ENCODE measurements at regions not wholly inside any gene's neighbourhood (a gene's known extent, or its start where the extent isn't known, plus 50 kb on each side); places are given as distances from the start of the nearest gene placed in this dataset.

DNA sequence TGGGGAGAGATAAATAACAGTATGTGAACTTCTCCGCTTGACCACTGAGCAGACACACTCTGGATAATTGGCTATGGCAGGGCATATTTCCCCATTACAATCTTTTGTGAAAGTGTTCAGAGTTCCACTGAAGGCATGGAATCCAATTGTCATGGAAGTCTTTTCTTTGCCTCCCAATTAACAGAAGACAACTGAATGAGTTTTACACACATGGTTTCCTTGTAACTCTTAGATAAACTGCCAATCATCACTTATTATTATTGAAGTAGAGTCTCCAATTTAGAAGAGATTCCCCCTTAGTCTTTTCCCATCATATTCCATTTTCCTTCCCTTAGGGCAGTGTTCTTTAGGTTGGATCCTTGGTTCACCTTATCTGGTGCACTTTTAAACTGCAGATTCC is 308.3 kb downstream of the NR2F2 start:
- TF ChIP-seq CTCF (IDR thresholded peaks at IDR 0.05): no peak
- no peak for TF ChIP-seq POLR2AphosphoS5 (IDR thresholded peaks at IDR 0.05)
- TF ChIP-seq POLR2A (IDR thresholded peaks at IDR 0.05): no peak

Measured in breast epithelium (tissue), 3 donors.